HCEC 1CT (cell line): ENCODE measurements at regions not wholly inside any gene's neighbourhood (a gene's known extent, or its start where the extent isn't known, plus 50 kb on each side); places are given as distances from the start of the nearest gene placed in this dataset.
"Not testable (repeated sequence)": the region's sequence is repeated elsewhere in the genome, so short reads cannot be mapped to it uniquely, and the experiment has no call there.

Experiments
- DNase-seq: peaks from one replicate; pipeline ENCODE4 v3.0.0-alpha.2; 2017

- DNase-seq: no peak
These were observed 143.8 kb downstream of the DUSP10 start for GRCh38 chr1:221598122-221598521.

- no peak for DNase-seq
These were observed 140.7 kb downstream of the DUSP10 start for GRCh38 chr1:221601166-221601565.

- peak; percentile 74 for DNase-seq
These were observed 139.1 kb downstream of the DUSP10 start for GRCh38 chr1:221602830-221603229.

- DNase-seq: not testable (repeated sequence)
These were observed 137.5 kb downstream of the DUSP10 start for GRCh38 chr1:221604390-221604789.

- no peak for DNase-seq
These were observed 136.9 kb downstream of the DUSP10 start for GRCh38 chr1:221604948-221605347.

- DNase-seq: no peak
These were observed 136.3 kb downstream of the DUSP10 start for GRCh38 chr1:221605569-221605968.

- DNase-seq: no peak
These were observed 135.6 kb downstream of the DUSP10 start for GRCh38 chr1:221606256-221606655.

- DNase-seq: no peak
These were observed 133.0 kb downstream of the DUSP10 start for GRCh38 chr1:221608835-221609320.

GRCh38 chr1:221611656-221612046 is 130.2 kb downstream of the DUSP10 start:
- no peak for DNase-seq

GRCh38 chr1:221612047-221612777 is 129.7 kb downstream of the DUSP10 start:
- peak; percentile 85 for DNase-seq

- DNase-seq: peak; percentile 3
These were observed 121.2 kb downstream of the DUSP10 start for GRCh38 chr1:221620437-221621384.

- no peak for DNase-seq
These were observed 120.2 kb downstream of the DUSP10 start for GRCh38 chr1:221621683-221622082.

- DNase-seq: no peak
These were observed 119.5 kb downstream of the DUSP10 start for GRCh38 chr1:221622389-221622788.

- DNase-seq: no peak
These were observed 116.9 kb downstream of the DUSP10 start for GRCh38 chr1:221625026-221625425.

GRCh38 chr1:221626041-221626440 is 115.8 kb downstream of the DUSP10 start:
- DNase-seq: no peak

GRCh38 chr1:221630236-221630635 is 111.7 kb downstream of the DUSP10 start:
- no peak for DNase-seq

- no peak for DNase-seq
These were observed 110.3 kb downstream of the DUSP10 start for GRCh38 chr1:221631556-221631955.

GRCh38 chr1:221632072-221632471 is 109.8 kb downstream of the DUSP10 start:
- no peak for DNase-seq

GRCh38 chr1:221633841-221634409 is 108.0 kb downstream of the DUSP10 start:
- no peak for DNase-seq

- DNase-seq: no peak
These were observed 107.3 kb downstream of the DUSP10 start for GRCh38 chr1:221634606-221635005.

- no peak for DNase-seq
These were observed 106.6 kb downstream of the DUSP10 start for GRCh38 chr1:221635305-221635704.

- no peak for DNase-seq
These were observed 105.8 kb downstream of the DUSP10 start for GRCh38 chr1:221636096-221636495.

- DNase-seq: no peak
These were observed 104.9 kb downstream of the DUSP10 start for GRCh38 chr1:221636967-221637366.
